Activated CD4-positive, CD25-positive, alpha-beta regulatory T cell treated with anti-CD3 and anti-CD28 coated beads, Interleukin-2, amount 50 U/mL, for 16 hours (primary cell): ENCODE measurements at regions not wholly inside any gene's neighbourhood (a gene's known extent, or its start where the extent isn't known, plus 50 kb on each side); places are given as distances from the start of the nearest gene placed in this dataset.

Experiments
- DNase-seq: peaks from one replicate; pipeline ENCODE4 v3.0.0-alpha.2; 2020; ENCODE audit warnings: low read depth, low spot score

- no peak for DNase-seq
These were observed 220.7 kb upstream of the ZBED5 start for GRCh38 chr11:11078344-11079086.

DNA sequence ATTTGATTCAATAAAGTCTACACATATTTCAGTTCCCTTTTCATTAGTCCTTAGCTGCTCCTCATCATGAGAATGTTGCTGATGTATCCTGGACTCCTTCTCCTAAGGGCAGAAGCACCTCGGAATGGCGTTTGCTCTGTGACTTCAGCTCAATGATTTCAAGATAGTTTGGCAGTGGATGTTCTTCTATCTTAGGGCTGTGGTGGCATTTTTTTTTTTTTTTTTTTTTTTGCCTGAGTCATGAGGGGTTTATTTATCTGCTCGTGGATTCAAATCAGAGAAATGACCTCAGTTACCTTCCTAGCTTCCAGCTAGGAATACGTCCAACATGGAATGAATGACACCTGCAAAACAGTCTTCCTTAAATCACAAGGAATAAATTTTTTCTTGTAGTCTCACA lies 220.0 kb upstream of the ZBED5 start:
- DNase-seq, result no peak

- DNase-seq, result no peak
These were observed 219.0 kb upstream of the ZBED5 start for GRCh38 chr11:11076879-11077278.

DNA sequence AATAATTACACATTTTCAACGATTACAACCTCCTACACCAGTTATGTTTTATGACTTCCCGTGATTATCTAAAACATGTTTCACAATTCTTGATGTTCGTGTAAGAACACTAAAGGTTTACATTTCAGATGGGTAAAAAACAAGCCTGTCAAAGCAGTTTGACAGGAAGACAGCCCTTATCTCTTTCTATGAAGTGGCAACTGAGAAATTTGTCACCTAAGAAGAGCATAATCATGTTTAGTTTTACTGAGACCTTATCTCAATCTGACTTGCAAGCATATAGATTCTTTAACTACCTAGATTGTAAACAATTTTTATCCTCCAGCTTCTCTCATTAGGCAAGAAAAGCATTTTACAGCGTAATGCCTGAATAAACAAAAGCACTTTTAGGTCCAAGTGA lies 218.4 kb upstream of the ZBED5 start:
- no peak for DNase-seq

DNA sequence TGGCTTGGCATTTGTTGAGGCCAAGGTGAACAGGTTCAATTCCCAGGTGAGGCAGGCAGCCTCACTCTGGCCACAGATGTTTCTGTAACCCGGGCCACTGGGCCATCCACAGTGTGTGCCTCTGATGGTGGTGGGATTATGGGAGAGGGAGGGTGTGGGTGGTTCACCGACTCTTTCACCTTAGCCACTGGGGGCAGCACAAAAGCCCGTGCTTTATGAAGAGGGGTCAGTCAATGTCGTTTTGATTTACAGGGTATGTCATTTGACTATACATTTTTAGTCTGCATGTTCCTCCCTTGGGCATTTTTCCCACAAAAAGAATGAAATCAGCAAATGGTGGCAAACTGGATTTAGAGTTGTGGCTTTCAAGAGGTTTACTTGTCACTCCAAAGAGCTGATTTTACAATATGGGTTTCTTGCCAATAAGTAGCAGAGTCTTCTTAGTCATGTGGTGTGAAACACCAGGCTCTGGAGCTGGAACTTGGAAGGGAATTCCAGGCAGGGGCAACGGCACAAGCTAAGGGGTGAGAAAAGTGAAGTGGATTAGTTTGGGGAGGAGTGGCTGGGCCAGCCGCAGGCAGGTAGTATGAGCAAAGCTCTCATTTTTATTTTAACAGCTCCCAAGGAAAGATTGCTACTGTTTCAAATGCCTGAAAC lies 217.8 kb upstream of the ZBED5 start:
- DNase-seq, result no peak

- DNase-seq, result no peak
These were observed 217.0 kb upstream of the ZBED5 start for GRCh38 chr11:11074686-11075335.

GRCh38 chr11:11073996-11074395 lies 216.1 kb upstream of the ZBED5 start:
- DNase-seq, result no peak

- no peak for DNase-seq
These were observed 214.2 kb upstream of the ZBED5 start for GRCh38 chr11:11072067-11072466.

GRCh38 chr11:11071486-11071885 lies 213.6 kb upstream of the ZBED5 start:
- DNase-seq, result no peak

- no peak for DNase-seq
These were observed 213.1 kb upstream of the ZBED5 start for GRCh38 chr11:11070976-11071375.

GRCh38 chr11:11069841-11070835 lies 212.3 kb upstream of the ZBED5 start:
- no peak for DNase-seq

DNA sequence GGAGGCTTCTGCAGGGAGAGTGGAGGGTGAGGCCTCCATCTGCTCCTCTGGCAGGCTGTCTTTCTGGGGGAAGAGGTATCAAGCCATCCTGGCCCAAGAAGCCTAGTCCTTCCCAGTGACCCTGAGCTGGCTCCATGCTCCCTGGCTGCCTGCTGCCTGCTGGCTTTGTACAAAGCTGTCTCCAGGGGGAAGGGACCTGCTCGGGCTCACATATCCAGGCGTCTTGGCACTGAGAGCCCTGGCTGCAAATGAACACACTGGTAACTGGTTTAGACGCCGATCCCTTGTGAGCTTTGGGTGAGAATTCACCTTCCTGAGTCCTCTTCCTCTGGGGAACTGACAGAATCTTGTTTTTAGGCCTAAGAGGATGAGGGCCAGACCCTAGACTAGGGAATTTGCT lies 210.3 kb upstream of the ZBED5 start:
- no peak for DNase-seq

- DNase-seq, result no peak
These were observed 207.5 kb upstream of the ZBED5 start for GRCh38 chr11:11065396-11065795.

GRCh38 chr11:11057472-11057854 lies 199.6 kb upstream of the ZBED5 start:
- DNase-seq, result no peak

GRCh38 chr11:11056749-11057471 lies 199.1 kb upstream of the ZBED5 start:
- no peak for DNase-seq

GRCh38 chr11:11056316-11056715 lies 198.5 kb upstream of the ZBED5 start:
- no peak for DNase-seq

DNA sequence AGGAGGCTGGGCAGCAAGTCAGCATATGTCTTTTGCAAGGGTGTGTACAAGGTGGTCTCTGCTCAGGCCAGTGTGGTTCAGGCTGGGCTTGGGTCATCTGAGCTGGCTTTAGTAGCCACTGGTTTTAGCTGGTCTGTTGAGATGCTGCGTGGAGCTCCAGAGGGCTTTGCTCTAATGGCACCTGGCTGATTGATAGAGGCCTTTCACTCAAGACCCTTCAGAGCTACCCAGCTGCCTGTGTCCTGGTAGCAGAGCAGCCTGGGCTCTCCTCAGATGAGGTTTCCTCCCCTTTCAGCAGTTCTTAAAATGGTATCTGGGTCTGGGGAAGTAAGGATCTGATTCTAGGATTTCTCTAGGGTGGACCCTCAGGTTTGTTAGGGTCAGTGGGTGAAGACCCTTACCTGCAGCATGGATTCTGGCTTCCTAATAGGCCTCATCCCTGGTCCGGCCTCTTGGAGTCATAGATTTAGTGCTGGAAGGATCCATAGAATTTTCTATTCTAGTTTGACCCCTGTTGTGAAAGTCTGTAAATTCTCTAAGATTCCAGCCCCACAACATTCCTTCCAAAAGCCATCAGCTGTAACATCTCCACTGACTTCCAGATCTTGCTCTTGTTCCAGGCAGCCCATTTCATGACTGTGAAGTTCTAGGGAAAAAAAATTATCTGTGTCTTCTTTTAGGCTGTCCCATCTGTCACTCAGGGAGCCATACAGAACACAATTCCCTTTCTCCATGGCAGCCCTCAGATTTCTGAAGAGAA lies 190.2 kb upstream of the ZBED5 start:
- no peak for DNase-seq

DNA sequence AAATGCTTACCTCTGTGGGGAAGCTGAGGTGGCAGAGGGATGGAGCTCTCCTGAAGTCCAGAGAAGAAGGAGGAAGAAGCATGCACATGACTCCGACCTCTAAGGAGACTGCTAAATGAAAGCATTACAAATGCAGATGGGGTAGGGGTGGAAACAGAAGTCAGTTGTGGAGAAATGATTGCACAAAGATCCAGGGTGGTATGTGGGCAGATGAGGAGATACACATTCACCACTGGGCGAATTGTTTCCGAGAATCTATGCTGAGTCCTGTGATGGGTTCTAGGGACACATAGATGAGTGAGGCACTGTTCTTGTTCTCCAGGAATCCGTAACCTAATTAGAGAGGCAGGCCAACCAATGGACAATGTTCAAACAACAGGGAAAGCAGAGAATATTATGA lies 188.9 kb upstream of the ZBED5 start:
- DNase-seq, result no peak

DNA sequence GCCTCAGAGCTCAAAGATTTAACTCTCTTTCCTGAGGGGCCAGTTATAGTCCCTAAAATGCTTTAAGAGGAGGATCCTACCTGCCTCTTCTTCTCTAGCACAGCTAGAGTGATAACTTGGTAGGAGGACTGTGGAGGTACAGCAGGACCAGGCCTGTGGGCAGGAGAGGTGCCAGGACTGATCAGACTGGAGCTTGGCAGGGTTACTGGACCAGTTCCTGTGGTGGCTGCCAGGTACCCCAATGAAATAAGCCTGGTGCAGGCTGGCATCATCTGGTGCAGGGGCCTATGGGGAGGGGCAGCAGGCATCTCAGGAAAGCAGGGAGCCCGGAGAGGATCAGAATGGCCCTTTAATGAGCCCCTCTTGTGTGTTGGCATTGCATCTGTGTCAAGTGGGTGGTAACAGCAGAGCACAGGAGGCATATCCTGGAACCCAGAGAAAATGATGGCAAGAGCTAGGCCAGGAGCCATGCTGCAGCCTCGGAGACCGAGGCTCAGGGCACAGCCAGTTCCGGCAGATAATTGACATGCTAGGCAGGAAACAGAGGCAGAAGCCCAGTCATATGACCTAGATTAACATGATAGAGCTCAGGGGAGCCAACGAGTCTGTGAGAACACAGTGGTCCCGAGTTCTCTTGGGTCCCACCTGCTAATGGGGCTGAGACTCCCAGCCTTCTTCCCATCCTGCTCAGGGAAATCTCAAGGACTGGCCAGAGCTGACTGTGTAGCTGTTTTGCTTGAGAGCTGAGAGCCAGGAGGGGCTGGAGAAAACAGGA lies 187.5 kb upstream of the ZBED5 start:
- no peak for DNase-seq
